GM13977 (cell line): ENCODE measurements at regions not wholly inside any gene's neighbourhood (a gene's known extent, or its start where the extent isn't known, plus 50 kb on each side); places are given as distances from the start of the nearest gene placed in this dataset.

ENCODE experiments used
- DNase-seq: peaks from one replicate; pipeline ENCODE4 v3.0.0; 2012; ENCODE audit warnings: low spot score
- CTCF ChIP-seq: IDR thresholded peaks from 2 replicates; pipeline ENCODE4 v1.5.1; 2012; ENCODE audit warnings: mild to moderate bottlenecking, control low read depth; ENCODE audit not compliant: insufficient read depth; ENCODE audit errors: extremely low read depth, missing control alignments
- in situ Hi-C: fragments of 300-500 bp; cut with MboI; formaldehyde crosslinking; loops from one replicate; pipeline ENCODE4 v1.12.0; 2022; ENCODE audit warnings: low sequenced_read_pairs, low pct_unique_long_range_greater_than_20kb, mixed read lengths, inconsistent platforms; ENCODE audit not compliant: unreplicated experiment

DNA sequence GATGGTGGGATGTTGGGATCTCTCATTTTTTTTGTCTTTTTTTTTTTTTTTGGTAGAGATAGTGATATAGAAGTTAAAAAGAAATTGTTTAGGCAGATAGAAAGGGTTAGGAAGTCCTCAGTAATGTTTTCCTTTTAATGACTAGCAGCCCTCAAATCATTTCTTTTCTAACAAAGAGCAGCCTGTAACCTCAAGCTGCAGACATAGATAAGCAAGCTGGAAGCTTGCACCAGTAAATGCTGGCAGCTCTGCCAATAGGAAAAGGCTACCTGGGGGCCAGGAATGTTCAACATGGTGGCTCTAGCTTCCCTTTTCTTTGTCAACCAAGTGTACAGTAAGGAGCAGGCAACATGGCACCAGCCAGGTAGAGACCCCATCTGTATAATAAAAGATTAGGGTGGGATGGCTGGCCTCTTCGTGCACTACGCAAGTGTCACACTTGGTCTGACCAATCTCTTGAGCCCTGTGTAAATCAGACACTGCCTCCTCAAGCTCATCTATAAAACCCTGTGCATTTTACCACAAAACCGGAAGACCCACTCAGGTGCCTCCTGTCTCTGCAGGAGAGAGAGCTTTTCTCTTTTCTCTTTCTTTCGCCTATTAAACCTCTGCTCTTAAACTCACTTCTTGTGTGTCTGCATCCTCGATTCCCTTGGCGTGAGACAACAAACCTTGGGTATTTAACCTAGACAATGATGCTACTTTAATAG is 212.9 kb downstream of the SNX10 start:
- DNase-seq: no peak
- in situ Hi-C loops: loop anchor here (10.0 to 25.0 kb wide), 2 partner anchors 130 to 417 kb away; no protein-coding TSS in a partner anchor
- no peak for TF ChIP-seq CTCF

GRCh38 chr7:26506196-26506595 is 214.5 kb downstream of the SNX10 start:
- TF ChIP-seq CTCF: no peak
- in situ Hi-C loops: loop anchor here (10.0 to 25.0 kb wide), 2 partner anchors 131 to 419 kb away; no protein-coding TSS in a partner anchor
- DNase-seq: no peak

GRCh38 chr7:26507108-26507987 is 215.7 kb downstream of the SNX10 start:
- no peak for DNase-seq
- in situ Hi-C loops: loop anchor here (10.0 to 25.0 kb wide), 2 partner anchors 133 to 420 kb away; no protein-coding TSS in a partner anchor
- no peak for TF ChIP-seq CTCF

DNA sequence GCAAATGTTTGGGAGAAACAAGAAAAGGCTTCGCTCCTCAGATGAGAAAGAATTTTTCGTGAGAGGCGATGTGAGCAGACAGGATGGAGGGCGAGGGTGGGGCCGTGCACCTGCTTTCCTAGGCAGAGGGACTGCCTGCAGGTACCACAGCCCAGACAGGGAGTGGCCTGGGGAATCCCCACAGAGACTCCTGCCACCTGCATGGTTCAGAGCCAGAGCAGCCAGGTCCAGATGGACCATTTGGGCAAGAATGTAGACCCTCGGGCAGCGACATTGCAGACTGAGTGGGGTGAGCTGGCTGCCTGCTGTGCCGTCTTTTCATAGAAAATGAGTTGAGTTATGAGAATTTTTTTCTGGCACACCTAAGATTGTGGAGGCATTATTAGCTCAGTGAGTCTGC is 216.8 kb downstream of the SNX10 start:
- in situ Hi-C loops: loop anchor here (10.0 to 25.0 kb wide), 2 partner anchors 134 to 421 kb away; no protein-coding TSS in a partner anchor
- no peak for TF ChIP-seq CTCF
- no peak for DNase-seq

DNA sequence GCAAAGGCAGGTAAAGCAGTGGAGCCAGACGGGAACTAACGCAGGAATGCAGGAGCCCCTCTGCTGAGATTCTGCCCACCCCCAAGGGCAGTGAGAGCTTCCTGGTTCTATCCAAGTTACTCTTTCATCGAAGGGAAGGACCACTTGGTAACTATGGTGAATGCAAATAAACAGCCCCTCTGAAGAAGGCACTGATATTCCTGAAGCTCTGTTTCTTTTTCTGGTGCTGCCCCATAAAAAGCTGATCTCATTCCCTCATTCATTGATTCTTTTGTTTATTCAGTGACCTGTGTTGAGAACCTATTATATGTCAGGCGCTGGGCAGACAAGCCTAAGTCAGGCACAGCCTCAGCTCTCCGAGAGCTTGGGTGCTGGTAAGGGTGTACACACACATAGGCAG is 217.3 kb downstream of the SNX10 start:
- DNase-seq: no peak
- TF ChIP-seq CTCF: no peak
- in situ Hi-C loops: loop anchor here (10.0 to 25.0 kb wide), 2 partner anchors 134 to 422 kb away; no protein-coding TSS in a partner anchor

DNA sequence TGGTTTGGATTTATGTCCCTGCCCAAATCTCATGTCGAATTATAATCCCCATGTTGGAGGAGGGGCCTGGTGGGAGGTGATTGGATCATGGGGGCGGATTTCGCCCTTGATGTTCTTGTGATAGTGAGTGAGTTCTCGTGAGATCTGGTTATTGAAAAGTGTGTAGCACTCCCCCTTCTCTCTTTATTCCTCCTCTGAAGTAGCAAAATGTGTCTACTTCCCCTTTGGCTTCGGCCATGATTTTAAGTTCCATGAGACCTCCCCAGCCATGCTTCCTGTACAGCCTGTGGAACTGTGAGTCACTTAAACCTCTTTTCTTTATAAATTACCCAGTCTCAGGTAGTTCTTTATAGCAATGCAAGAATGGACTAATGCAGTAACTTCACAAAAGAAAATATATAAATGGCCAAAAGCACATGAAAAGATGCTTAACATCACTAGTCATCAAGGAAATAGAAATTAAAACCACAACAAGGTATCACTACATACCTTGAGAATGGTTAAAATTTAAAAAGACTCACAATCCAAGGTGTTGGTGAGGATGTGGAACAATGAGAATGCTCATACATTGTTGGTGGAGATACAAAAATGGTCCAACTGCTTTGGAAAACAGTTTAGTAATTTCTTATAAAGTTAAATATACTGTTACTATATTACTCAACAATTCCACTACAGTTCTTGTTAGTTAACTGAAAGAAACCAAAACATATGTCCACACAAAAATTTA is 218.7 kb downstream of the SNX10 start:
- no peak for TF ChIP-seq CTCF
- DNase-seq: no peak
- in situ Hi-C loops: loop anchor here (25.0 kb wide), 1 partner anchor 423 kb away; no protein-coding TSS in a partner anchor
